LNCaP clone FGC (cell line): ENCODE measurements at regions not wholly inside any gene's neighbourhood (a gene's known extent, or its start where the extent isn't known, plus 50 kb on each side); places are given as distances from the start of the nearest gene placed in this dataset.

Experiments
- DNase-seq: peaks from one replicate; pipeline ENCODE4 v3.0.0-alpha.2; 2011; ENCODE audit warnings: low read depth
- H3K4me3 ChIP-seq: 2 replicates; pipeline ENCODE4 v1.5.1; 2011; ENCODE audit warnings: mild to moderate bottlenecking, low read depth, low read length, control low read depth
- CTCF ChIP-seq: IDR thresholded peaks from 2 replicates; pipeline ENCODE4 v1.5.1; 2012; ENCODE audit warnings: mild to moderate bottlenecking; ENCODE audit not compliant: control insufficient read depth, insufficient read depth; ENCODE audit errors: extremely low read depth

GRCh38 chr1:208821939-208822338 lies 577.8 kb upstream of the PLXNA2 start:
- H3K4me3 ChIP-seq: no peak overlapping the region
- no peak for DNase-seq
- no peak for TF ChIP-seq CTCF

GRCh38 chr1:208825300-208825699 lies 581.1 kb upstream of the PLXNA2 start:
- TF ChIP-seq CTCF: no peak
- no peak for DNase-seq
- no peak overlapping the region for H3K4me3 ChIP-seq

- DNase-seq: no peak
- no peak for TF ChIP-seq CTCF
- H3K4me3 ChIP-seq: no peak overlapping the region
These were observed 585.4 kb upstream of the PLXNA2 start for GRCh38 chr1:208829595-208829994.

GRCh38 chr1:208834381-208835096 lies 590.4 kb upstream of the PLXNA2 start:
- no peak for DNase-seq
- H3K4me3 ChIP-seq: no peak overlapping the region

GRCh38 chr1:208835097-208835463 lies 590.9 kb upstream of the PLXNA2 start:
- no peak for DNase-seq
- no peak overlapping the region for H3K4me3 ChIP-seq
- TF ChIP-seq CTCF: no peak

More at GRCh38 chr1:208834381-208835096, 590.4 kb upstream of the PLXNA2 start:
- TF ChIP-seq CTCF: no peak

GRCh38 chr1:208835781-208836180 lies 591.6 kb upstream of the PLXNA2 start:
- DNase-seq: no peak
- no peak for TF ChIP-seq CTCF
- H3K4me3 ChIP-seq: no peak overlapping the region

- H3K4me3 ChIP-seq: no peak overlapping the region
- no peak for DNase-seq
- no peak for TF ChIP-seq CTCF
These were observed 593.1 kb upstream of the PLXNA2 start for GRCh38 chr1:208837242-208837641.
